CD4-positive, alpha-beta T cell (primary cell): ENCODE measurements at regions not wholly inside any gene's neighbourhood (a gene's known extent, or its start where the extent isn't known, plus 50 kb on each side); places are given as distances from the start of the nearest gene placed in this dataset.

Experiments used
- ATAC-seq: fragments of 200-7000 bp; cut with Tn5 transposase; one replicate; pipeline ENCODE4 v1.10.0; 2022; ENCODE audit warnings: mild to moderate bottlenecking; ENCODE audit not compliant: poor library complexity
- CTCF ChIA-PET: fragments of 350-600 bp; sonication (Branson Sonifier 250); formaldehyde crosslinking; loops from one replicate; lab custom pipeline; 2021; ENCODE audit warnings: antibody characterized with exemption, inconsistent platforms; lab: Charles Lee
- POLR2A ChIA-PET: fragments of 350-600 bp; sonication (Branson Sonifier 250); formaldehyde crosslinking; loops from one replicate; lab custom pipeline; 2021; ENCODE audit warnings: antibody characterized with exemption, inconsistent platforms; lab: Charles Lee
- DNase-seq, 14 experiments: peaks; one replicate each; pipeline ENCODE4 v3.0.0-alpha.2; 2013 to 2020; ENCODE audit warnings: mixed read lengths in 2 of 14
- H3K27ac ChIP-seq, 2 donors: one replicate each; pipeline versions ENCODE4 v1.5.1 to v1.7.0; 2013; ENCODE audit warnings: low read length in 2 of 2, low read depth in 1 of 2, mild to moderate bottlenecking in 1 of 2
- H3K27me3 ChIP-seq, 2 experiments: 1 replicate in 1 of 2; 2 replicates in 1 of 2; pipeline versions ENCODE4 v1.6.1 to v1.7.0; 2013; ENCODE audit warnings: low read length in 2 of 2, control low read depth in 1 of 2, mild to moderate bottlenecking in 1 of 2, moderate library complexity in 1 of 2; ENCODE audit not compliant: insufficient read depth in 2 of 2, control insufficient read depth in 1 of 2
- H3K36me3 ChIP-seq: one replicate; pipeline ENCODE4 v1.6.1; 2013; ENCODE audit warnings: low read length, control low read depth; ENCODE audit not compliant: insufficient read depth
- H3K4me1 ChIP-seq: one replicate; pipeline ENCODE4 v1.6.1; 2013; ENCODE audit warnings: low read length, control low read depth; ENCODE audit not compliant: insufficient read depth
- H3K4me3 ChIP-seq: one replicate; pipeline ENCODE4 v1.5.1; 2013; ENCODE audit warnings: mild to moderate bottlenecking, low read length, moderate library complexity
- H3K9me3 ChIP-seq, 2 experiments: 1 replicate in 1 of 2; 2 replicates in 1 of 2; pipeline versions ENCODE4 v1.6.1 to v1.7.0; 2013; ENCODE audit warnings: low read length in 2 of 2, mild to moderate bottlenecking in 2 of 2, control low read depth in 1 of 2, moderate library complexity in 1 of 2; ENCODE audit not compliant: control insufficient read depth in 1 of 2, insufficient read depth in 1 of 2
- H3K27ac Mint-ChIP-seq: one replicate; pipeline ENCODE4 v1.8.0; 2020; ENCODE audit warnings: mixed read lengths
- H3K27me3 Mint-ChIP-seq: one replicate; pipeline ENCODE4 v1.8.0; 2021; ENCODE audit warnings: mixed read lengths
- H3K36me3 Mint-ChIP-seq: one replicate; pipeline ENCODE4 v1.8.0; 2021; ENCODE audit warnings: low read depth, mixed read lengths
- H3K4me1 Mint-ChIP-seq: one replicate; pipeline ENCODE4 v1.8.0; 2021; ENCODE audit warnings: low read depth, mixed read lengths
- H3K4me3 Mint-ChIP-seq: one replicate; pipeline ENCODE4 v1.8.0; 2020; ENCODE audit warnings: mild to moderate bottlenecking, mixed read lengths
- H3K9me3 Mint-ChIP-seq: one replicate; pipeline ENCODE4 v1.8.0; 2020; ENCODE audit warnings: mixed read lengths
- intact Hi-C, 2 experiments: fragments of 100-400 bp; cut with DNase I in 1 of 2; cut with micrococcal nuclease in 1 of 2; formaldehyde crosslinking; loops; one replicate each; pipeline versions ENCODE4 v1.15.1 to v1.9.0; 2023 to 2025; cut with DNase I, micrococcal nuclease
- TF ChIP-seq, protein P1 (sequence below): fragments of 200-600 bp; IDR thresholded peaks from one replicate; pipeline ENCODE4 v1.8.0; 2022; ENCODE audit warnings: antibody characterized with exemption, mild to moderate bottlenecking

DNA sequence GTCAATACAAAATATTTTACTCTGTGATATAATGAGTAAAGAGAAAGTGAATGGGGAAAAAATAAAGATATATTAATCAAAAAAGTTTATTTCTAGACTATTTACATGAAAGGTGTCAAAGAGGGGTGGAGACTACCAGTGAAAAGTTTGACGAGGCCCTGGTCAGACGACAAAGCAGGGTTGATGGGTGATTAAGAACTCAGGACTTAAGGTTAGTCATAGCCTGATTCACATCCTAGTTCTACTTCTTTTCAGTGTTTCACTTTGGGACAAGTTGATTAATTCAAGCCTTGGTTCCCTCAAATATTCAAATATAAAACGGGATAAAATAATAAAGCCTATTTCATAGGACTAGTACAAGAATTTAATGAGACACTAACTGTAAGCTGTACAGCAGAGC lies 178.2 kb upstream of the HS3ST5 start:
- no peak for ATAC-seq
- no peak overlapping the region for H3K4me3 Mint-ChIP-seq
- no peaks in the 10 kb centered on the region for H3K27me3 ChIP-seq
- H3K4me3 ChIP-seq, result no peak overlapping the region
- H3K27ac ChIP-seq, result no peak overlapping the region
- DNase-seq, result no peak
- CTCF ChIA-PET, result no interaction called here
- no peaks in the 10 kb centered on the region for H3K36me3 ChIP-seq
- TF ChIP-seq, protein P1, sequence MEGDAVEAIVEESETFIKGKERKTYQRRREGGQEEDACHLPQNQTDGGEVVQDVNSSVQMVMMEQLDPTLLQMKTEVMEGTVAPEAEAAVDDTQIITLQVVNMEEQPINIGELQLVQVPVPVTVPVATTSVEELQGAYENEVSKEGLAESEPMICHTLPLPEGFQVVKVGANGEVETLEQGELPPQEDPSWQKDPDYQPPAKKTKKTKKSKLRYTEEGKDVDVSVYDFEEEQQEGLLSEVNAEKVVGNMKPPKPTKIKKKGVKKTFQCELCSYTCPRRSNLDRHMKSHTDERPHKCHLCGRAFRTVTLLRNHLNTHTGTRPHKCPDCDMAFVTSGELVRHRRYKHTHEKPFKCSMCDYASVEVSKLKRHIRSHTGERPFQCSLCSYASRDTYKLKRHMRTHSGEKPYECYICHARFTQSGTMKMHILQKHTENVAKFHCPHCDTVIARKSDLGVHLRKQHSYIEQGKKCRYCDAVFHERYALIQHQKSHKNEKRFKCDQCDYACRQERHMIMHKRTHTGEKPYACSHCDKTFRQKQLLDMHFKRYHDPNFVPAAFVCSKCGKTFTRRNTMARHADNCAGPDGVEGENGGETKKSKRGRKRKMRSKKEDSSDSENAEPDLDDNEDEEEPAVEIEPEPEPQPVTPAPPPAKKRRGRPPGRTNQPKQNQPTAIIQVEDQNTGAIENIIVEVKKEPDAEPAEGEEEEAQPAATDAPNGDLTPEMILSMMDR, result no peak
- intact Hi-C loops, result no loop called here
- no peaks in the 10 kb centered on the region for H3K9me3 ChIP-seq
- POLR2A ChIA-PET, result no interaction called here
- no peak overlapping the region for H3K27ac Mint-ChIP-seq
- no peaks in the 10 kb centered on the region for H3K4me1 Mint-ChIP-seq
- H3K36me3 Mint-ChIP-seq, result no peaks in the 10 kb centered on the region
- peaks cover 6% of the 10 kb centered on the region for H3K9me3 Mint-ChIP-seq
- H3K27me3 Mint-ChIP-seq, result no peaks in the 10 kb centered on the region
- no peaks in the 10 kb centered on the region for H3K4me1 ChIP-seq

DNA sequence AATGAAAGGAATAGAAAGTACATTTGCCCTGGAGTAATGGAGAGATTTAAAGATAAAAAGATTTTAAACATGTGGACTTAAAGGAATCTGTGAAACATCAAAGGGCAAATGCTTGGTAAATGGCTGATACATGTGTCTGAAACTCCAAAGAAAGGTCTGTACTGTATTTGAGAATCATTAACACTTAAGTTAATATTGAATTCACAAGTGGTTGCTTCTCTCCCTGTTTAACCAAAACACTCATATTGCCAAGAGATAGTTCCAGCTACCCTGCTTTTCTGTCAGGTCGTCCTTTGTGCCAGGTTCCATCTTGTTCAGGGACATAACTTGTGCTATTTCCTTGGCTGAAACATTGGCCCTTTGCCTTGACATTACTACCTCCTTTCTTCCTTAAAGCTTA lies 171.3 kb upstream of the HS3ST5 start:
- intact Hi-C loops, result no loop called here
- TF ChIP-seq, protein P1, result no peak
- CTCF ChIA-PET, result no interaction called here
- no peaks in the 10 kb centered on the region for H3K36me3 Mint-ChIP-seq
- peaks cover 3% of the 10 kb centered on the region for H3K9me3 Mint-ChIP-seq
- POLR2A ChIA-PET, result no interaction called here
- no peaks in the 10 kb centered on the region for H3K4me1 ChIP-seq
- H3K36me3 ChIP-seq, result no peaks in the 10 kb centered on the region
- H3K4me3 Mint-ChIP-seq, result no peak overlapping the region
- H3K27me3 Mint-ChIP-seq, result no peaks in the 10 kb centered on the region
- ATAC-seq, result no peak
- H3K27me3 ChIP-seq, result no peaks in the 10 kb centered on the region
- no peak for DNase-seq
- peaks cover 0 to 4% of the 10 kb centered on the region in 2 experiments for H3K9me3 ChIP-seq
- H3K27ac ChIP-seq, result no peak overlapping the region
- no peak overlapping the region for H3K27ac Mint-ChIP-seq
- no peak overlapping the region for H3K4me3 ChIP-seq
- no peaks in the 10 kb centered on the region for H3K4me1 Mint-ChIP-seq

DNA sequence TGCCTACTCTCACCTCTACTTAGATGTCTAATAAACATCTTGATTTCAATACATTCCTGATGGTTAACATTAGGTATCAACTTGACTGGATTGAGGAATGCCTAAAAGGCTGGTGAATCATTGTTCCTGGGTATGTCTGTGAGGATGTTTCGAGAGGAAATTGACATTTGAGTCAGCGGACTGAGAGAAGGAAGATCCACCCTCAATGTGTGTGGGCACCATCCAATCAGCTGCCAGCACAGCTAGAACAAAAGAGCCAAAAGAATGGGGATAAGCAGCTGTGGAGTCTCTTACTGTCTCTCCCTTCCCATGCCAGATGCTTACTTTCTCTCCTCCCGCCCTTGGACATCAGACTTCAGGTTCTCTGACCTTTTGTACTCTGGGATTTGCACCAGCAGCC lies 128.6 kb upstream of the HS3ST5 start:
- H3K27me3 ChIP-seq, result no peaks in the 10 kb centered on the region
- no peaks in the 10 kb centered on the region for H3K9me3 Mint-ChIP-seq
- no peaks in the 10 kb centered on the region for H3K36me3 Mint-ChIP-seq
- ATAC-seq (no peak), DNase-seq (no peak)
- H3K4me1 Mint-ChIP-seq, result no peaks in the 10 kb centered on the region
- intact Hi-C loops, result no loop called here
- H3K27me3 Mint-ChIP-seq, result no peaks in the 10 kb centered on the region
- no peak overlapping the region for H3K27ac ChIP-seq
- ChIA-PET POLR2A (no interaction called here), CTCF (no interaction called here)
- no peaks in the 10 kb centered on the region for H3K9me3 ChIP-seq
- no peaks in the 10 kb centered on the region for H3K4me1 ChIP-seq
- TF ChIP-seq, protein P1, result no peak
- no peak overlapping the region for H3K27ac Mint-ChIP-seq
- no peaks in the 10 kb centered on the region for H3K36me3 ChIP-seq
- H3K4me3 Mint-ChIP-seq, result no peak overlapping the region
- no peak overlapping the region for H3K4me3 ChIP-seq
